Activated T-cell treated with anti-CD3 and anti-CD28 coated beads for 48 hours (primary cell): ENCODE measurements at regions not wholly inside any gene's neighbourhood (a gene's known extent, or its start where the extent isn't known, plus 50 kb on each side); places are given as distances from the start of the nearest gene placed in this dataset.
A peak's percentile ranks its signal among the peaks of the same experiment; 100 is the strongest.

Experiments used
- DNase-seq: peaks from one replicate; pipeline ENCODE4 v3.0.0-alpha.2; 2020; ENCODE audit warnings: low read depth

GRCh38 chr11:69413993-69414392 lies 67.5 kb upstream of the LINC01488 start:
- no peak for DNase-seq

- no peak for DNase-seq
Observed at GRCh38 chr11:69414773-69415187, 66.7 kb upstream of the LINC01488 start.

- DNase-seq = no peak
Observed at GRCh38 chr11:69415411-69416142, 65.9 kb upstream of the LINC01488 start.

GRCh38 chr11:69416143-69416515 lies 65.3 kb upstream of the LINC01488 start:
- no peak for DNase-seq

- no peak for DNase-seq
Observed at GRCh38 chr11:69416762-69417698, 64.4 kb upstream of the LINC01488 start.

- no peak for DNase-seq
Observed at GRCh38 chr11:69417699-69418085, 63.8 kb upstream of the LINC01488 start.

- no peak for DNase-seq
Observed at GRCh38 chr11:69418576-69419296, 62.7 kb upstream of the LINC01488 start.

GRCh38 chr11:69419662-69420395 lies 61.6 kb upstream of the LINC01488 start:
- no peak for DNase-seq

GRCh38 chr11:69422645-69423044 lies 58.8 kb upstream of the LINC01488 start:
- DNase-seq = no peak

- DNase-seq = no peak
Observed at GRCh38 chr11:69423181-69423580, 58.3 kb upstream of the LINC01488 start.

- DNase-seq = no peak
Observed at GRCh38 chr11:69423611-69424385, 57.7 kb upstream of the LINC01488 start.

- no peak for DNase-seq
Observed at GRCh38 chr11:69424748-69425147, 56.7 kb upstream of the LINC01488 start.

GRCh38 chr11:69425444-69425843 lies 56.0 kb upstream of the LINC01488 start:
- DNase-seq = no peak

GRCh38 chr11:69425895-69426544 lies 55.4 kb upstream of the LINC01488 start:
- DNase-seq = peak; percentile 35

- DNase-seq = no peak
Observed at GRCh38 chr11:69427337-69427736, 54.1 kb upstream of the LINC01488 start.

GRCh38 chr11:69427906-69428880 lies 53.3 kb upstream of the LINC01488 start:
- no peak for DNase-seq

- no peak for DNase-seq
Observed at GRCh38 chr11:69429716-69430491, 51.6 kb upstream of the LINC01488 start.

GRCh38 chr11:69430566-69430965 lies 50.9 kb upstream of the LINC01488 start:
- DNase-seq = no peak
